DMS53 treated with DMSO at 0.1 percent for 48 hours (cell line): ENCODE measurements at regions not wholly inside any gene's neighbourhood (a gene's known extent, or its start where the extent isn't known, plus 50 kb on each side); places are given as distances from the start of the nearest gene placed in this dataset.
"Not testable (repeated sequence)": the region's sequence is repeated elsewhere in the genome, so short reads cannot be mapped to it uniquely, and the experiment has no call there.

Experiments
- DNase-seq: peaks from one replicate; lab custom pipeline; 2025; ENCODE audit not compliant: unreplicated experiment; lab: John Stamatoyannopoulos, UW

DNA sequence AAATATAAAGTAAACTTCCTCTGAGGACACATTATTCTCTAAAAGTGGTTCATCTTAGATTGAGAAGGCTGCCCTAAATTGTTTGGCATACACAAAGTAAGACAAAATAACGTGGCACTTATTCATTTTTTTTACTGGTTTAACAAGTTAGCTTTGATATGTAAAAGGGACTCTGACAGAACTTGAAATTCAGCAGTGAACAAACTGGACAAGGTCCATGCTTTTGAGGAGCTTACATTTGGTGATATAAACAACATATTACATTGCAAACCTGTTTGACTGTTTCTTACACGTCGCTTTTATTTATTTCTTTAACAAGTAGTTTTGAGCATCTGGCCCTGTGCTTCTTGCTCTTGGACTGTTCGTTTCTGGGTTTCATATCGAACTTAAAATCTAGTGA lies 253.1 kb upstream of the POM121L12 start:
- no peak for DNase-seq

DNA sequence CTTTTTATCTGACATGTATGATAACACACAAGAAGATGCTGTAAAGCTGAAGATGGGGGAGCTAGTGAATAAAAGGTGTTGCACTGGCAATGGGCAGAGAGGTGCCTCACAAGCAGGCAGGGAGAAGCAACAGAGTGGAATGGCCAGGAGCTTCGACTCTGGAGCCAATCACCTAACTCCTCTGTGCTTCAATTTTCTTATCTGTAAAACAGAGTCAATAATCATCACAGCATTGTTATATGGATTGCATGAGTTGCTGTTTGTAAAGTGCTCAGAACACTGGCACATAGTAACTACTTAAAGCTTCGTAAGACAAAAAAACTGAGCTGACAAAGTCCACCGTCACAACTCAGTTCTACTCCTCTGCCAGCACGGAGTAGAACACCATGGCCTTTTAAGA lies 254.2 kb upstream of the POM121L12 start:
- no peak for DNase-seq

DNA sequence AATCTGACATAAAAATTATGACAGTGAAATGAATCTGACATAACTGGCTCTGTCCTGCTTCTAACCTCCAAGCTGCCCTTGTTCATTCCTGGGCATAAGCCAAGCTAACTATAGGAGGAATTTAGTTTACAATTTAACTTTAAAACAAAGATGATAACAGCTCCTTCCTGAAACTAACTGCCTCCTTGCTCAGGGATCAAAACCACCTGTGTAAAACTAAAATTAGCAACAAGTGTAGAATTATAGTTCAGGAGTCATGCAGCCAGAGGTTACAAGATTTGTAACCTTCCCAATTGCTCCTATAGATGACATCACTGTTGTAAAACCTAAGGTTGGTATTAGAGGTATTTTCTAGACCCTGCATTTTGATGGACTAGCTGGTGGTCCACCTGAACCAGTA lies 256.4 kb upstream of the POM121L12 start:
- DNase-seq = no peak

GRCh38 chr7:52777051-52777822 lies 258.2 kb upstream of the POM121L12 start:
- no peak for DNase-seq

- DNase-seq = no peak
Measured at GRCh38 chr7:52775876-52776275, 259.6 kb upstream of the POM121L12 start.

DNA sequence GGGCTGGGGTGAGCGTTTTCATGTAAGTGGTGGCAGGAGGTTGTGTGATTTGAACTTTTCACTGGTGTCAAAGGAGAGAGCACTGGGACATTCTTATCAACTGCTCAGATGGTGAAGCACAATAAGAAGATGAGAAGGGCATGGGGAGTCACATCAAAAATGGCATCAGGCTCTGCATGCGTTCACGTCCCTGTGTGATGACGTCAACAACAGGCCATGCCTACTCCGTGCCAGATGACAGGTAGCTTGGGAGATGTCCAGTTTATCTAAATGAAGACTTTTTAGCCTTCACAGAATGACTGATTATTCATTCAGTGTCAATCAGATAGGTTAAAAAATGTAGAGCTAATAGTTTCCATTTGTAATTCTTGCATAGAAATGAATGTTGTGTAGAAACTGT lies 264.3 kb upstream of the POM121L12 start:
- DNase-seq = no peak

- peak; percentile 30 for DNase-seq
Measured at GRCh38 chr7:52764492-52765169, 270.8 kb upstream of the POM121L12 start.

DNA sequence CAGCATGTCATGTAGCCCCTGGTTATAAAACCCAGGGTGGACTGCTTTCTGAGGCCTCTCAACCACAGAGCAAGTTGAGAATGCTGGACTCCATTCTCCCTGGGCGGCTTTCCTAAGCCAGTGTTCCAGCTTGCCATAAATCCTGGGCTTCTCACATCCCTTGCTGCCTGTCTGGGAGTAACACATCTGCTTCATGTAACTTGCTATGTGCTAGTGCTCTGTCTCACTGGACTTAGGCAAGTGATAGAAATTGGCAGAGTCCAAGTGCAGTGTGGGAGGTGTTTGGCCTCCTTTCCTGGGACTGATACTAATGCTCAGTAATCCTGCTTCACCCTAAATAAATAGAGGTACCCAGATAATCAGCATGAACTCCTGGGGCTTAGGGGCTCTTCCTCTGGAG lies 277.1 kb upstream of the POM121L12 start:
- no peak for DNase-seq

DNA sequence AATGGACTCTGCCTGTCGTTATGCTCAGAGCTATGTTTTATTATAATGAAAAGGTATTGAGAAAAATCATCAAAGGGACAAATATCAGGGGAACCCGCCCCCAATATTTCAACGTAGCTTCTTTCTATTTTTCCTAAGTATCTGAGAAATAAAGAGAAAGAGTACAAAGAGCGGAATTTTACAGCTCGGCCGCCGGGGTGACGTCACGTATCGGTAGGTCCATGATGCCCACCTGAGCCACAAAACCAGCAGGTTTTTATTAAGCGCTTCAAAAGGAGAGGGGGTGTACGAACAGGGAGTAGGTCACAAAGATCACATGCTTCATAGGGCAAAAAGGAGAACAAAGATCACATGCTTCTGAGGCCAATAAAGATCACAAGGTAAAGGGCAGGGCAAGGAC lies 281.6 kb upstream of the POM121L12 start:
- DNase-seq = no peak

DNA sequence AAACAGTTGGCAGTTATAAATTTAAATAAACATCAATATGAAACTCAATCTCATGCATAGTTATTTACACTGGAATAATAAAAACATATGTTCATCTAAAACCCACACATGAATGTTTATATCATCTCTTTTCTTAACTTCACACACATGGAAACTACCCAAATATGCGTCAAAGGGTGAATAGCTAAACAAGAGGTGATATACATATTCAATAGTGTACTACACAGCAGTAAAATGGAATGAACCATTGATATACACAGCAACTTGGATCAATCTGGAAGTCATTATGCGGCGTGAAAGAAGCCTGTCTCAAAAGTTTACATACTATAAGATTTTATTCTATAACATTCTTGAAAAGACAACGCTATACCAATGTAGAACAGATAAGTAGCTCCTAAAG lies 282.5 kb upstream of the POM121L12 start:
- no peak for DNase-seq

GRCh38 chr7:52749880-52750279 lies 285.6 kb upstream of the POM121L12 start:
- DNase-seq = no peak

GRCh38 chr7:52747817-52748216 lies 287.6 kb upstream of the POM121L12 start:
- no peak for DNase-seq

GRCh38 chr7:52741670-52742290 lies 293.7 kb upstream of the POM121L12 start:
- DNase-seq = no peak

DNA sequence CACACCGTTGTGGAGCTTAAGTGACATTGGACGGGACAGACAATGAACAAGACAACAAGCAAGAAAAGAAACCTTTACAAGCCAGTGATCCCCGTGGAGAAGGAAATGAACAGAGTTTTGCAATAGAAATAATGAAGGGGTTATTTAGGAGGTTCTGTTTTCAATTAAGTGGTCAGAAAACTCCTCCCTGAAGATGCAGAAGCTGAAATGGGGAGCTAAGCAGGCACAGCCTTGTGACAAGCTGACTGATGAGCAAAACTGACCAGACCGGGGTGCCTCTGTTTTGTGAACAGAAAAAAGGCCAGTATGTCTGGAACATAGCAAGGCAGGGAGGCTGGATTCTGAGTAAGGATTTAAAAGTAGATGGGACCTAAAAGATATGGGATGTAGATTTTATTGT lies 299.8 kb upstream of the POM121L12 start:
- DNase-seq = no peak

DNA sequence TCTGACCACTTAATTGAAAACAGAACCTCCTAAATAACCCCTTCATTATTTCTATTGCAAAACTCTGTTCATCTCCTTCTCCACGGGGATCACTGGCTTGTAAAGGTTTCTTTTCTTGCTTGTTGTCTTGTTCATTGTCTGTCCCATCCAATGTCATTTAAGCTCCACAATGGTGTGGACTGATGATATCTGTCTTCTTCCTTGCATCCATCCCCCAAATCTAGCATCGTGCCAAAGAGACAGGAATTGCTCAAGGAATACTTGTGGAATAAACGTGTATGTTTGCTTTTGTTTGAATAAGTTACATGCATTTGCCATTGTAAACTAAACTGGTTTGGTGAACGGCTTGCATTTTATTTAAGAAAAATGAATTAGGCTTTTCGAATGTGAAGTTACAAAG lies 306.8 kb upstream of the POM121L12 start:
- DNase-seq = not testable (repeated sequence)

DNA sequence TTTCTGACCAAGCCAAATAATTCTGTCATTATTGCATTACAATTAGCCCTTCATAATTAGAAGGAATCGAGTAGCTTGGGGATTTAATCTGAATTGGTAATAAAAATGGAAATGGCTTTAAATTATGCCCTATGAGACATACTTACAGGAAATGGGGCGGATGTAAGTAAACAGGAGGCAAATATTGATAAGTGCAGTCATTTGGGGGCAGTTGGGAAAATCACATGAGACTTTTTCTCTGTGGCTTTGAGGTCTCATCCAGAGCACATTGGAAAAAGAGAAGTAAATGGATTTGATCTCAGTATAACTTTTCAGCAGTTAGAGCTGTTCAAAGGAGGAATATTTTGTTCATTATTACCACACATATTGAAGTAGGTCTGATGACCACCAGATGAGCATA lies 307.8 kb upstream of the POM121L12 start:
- DNase-seq = no peak

GRCh38 chr7:52726986-52727385 lies 308.4 kb upstream of the POM121L12 start:
- no peak for DNase-seq

DNA sequence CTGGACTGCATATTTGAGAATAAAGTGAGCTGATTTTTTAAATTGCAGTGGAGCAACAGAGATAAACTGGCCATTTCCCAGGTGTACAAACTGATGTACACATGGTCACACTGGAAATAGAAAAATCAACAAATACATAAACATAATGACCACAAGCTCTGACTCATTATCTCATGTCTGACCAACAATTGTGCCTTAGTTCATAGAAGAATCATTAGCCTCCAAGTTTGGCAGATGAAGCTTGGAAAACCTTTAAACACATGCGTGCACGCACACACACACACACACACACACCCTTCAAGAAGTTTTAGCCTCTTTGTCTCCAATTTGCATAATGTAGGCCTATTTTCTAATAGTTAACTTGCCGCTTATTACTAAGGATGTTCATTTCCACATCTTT lies 308.9 kb upstream of the POM121L12 start:
- no peak for DNase-seq

GRCh38 chr7:52723606-52724005 lies 311.8 kb upstream of the POM121L12 start:
- DNase-seq = no peak

DNA sequence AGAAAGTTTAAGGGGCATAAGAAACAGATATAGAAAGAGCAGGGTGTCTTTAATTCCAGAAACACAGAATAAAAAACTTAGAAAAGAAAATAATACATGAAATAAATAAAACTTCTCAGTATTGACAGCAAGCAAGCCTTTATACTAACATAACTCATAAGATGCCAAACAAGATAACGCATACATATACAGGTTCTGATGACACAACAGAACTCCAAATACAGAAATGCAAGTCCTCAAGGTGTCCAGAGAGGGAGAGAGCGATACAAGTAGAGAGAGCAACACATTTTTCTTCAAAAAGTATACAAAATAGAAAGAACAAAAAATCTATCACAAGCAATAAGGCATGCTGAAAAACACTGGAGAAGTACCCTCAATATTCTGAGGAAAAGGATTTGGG lies 314.6 kb upstream of the POM121L12 start:
- no peak for DNase-seq

- DNase-seq = peak; percentile 88
Measured at GRCh38 chr7:52719677-52720076, 315.8 kb upstream of the POM121L12 start.

DNA sequence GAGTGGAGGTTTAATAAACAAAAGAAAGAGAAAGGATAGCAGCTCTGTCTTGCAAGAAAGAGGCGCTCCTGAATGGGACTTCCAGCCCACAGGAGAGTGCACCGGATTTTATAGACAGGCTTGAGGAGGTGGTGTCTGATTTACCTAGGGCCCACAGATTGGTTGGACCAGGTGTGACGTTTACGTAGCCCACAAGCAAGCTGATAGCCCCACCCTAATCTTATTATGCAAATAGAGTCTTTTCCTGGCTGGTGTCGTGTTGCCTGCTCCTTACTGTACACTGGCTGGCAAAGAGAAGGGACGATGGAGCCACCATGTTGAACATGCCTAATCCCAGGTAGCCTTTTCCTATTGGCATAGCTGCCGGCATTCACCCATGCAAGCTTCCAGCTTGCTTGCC lies 319.7 kb upstream of the POM121L12 start:
- DNase-seq = no peak
